ENCODE measurements at regions not wholly inside any gene's neighbourhood (a gene's known extent, or its start where the extent isn't known, plus 50 kb on each side); places are given as distances from the start of the nearest gene placed in this dataset.

GRCh38 chr12:114783089-114783618 is 99.2 kb upstream of the TBX3 start:
- CTCF ChIA-PET: interaction anchor here (1.7 kb wide), 1 partner anchor 13 kb away, joined by 5 read pairs; no protein-coding TSS in a partner anchor
- Histone ChIP-seq H3K4me3 (no peak overlapping the region), H3K4me1 (no peaks in the 10 kb centered on the region), H3K9me3 (no peaks in the 10 kb centered on the region), H3K27ac (no peak overlapping the region), H3K4me2 (no peak overlapping the region)
- POLR2A ChIA-PET: no interaction called here
- no peak for TF ChIP-seq FOXS1 (CRISPR knock-in tag; IDR thresholded peaks at IDR 0.05)
- no peak for TF ChIP-seq E2F6 (IDR thresholded peaks at IDR 0.05; ENCODE audit: borderline replicate concordance, low read depth)
- TF ChIP-seq, protein P1, sequence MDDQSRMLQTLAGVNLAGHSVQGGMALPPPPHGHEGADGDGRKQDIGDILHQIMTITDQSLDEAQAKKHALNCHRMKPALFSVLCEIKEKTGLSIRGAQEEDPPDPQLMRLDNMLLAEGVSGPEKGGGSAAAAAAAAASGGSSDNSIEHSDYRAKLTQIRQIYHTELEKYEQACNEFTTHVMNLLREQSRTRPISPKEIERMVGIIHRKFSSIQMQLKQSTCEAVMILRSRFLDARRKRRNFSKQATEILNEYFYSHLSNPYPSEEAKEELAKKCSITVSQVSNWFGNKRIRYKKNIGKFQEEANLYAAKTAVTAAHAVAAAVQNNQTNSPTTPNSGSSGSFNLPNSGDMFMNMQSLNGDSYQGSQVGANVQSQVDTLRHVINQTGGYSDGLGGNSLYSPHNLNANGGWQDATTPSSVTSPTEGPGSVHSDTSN (IDR thresholded peaks at IDR 0.05): no peak
- TF ChIP-seq CBX2 (IDR thresholded peaks at IDR 0.05; ENCODE audit: borderline replicate concordance, low read depth): no peak
- no peak for TF ChIP-seq ESRRA (IDR thresholded peaks at IDR 0.05; ENCODE audit: borderline replicate concordance, low read length)
- TF ChIP-seq RCOR1 (IDR thresholded peaks at IDR 0.05; ENCODE audit: low read depth, low read length): no peak
- TF ChIP-seq POLR2AphosphoS2 (conservative IDR thresholded peaks at IDR 0.05; ENCODE audit: low read length): no peak
- TF ChIP-seq NFE2L2 (conservative IDR thresholded peaks at IDR 0.05; ENCODE audit: low read length): no peak
- no peak for TF ChIP-seq CEBPB (IDR thresholded peaks at IDR 0.05)
- TF ChIP-seq FOSB (CRISPR knock-in tag; IDR thresholded peaks at IDR 0.05): no peak
- no peak for TF ChIP-seq BHLHE40 (IDR thresholded peaks at IDR 0.05; ENCODE audit: low read depth, low read length)
- TF ChIP-seq FOSL2 (IDR thresholded peaks at IDR 0.05): no peak
- no peak for TF ChIP-seq FOSL2 (CRISPR knock-in tag; IDR thresholded peaks at IDR 0.05)
- DNase-seq (ENCODE audit: low read depth in 1 of 2, low spot score in 1 of 2) (no peak), ATAC-seq (no peak), FAIRE-seq (no peak)
- 54% methylated on average over 8 of the region's 8 CpGs for WGBS (ENCODE audit: missing lambda C conversion rate)

DNA sequence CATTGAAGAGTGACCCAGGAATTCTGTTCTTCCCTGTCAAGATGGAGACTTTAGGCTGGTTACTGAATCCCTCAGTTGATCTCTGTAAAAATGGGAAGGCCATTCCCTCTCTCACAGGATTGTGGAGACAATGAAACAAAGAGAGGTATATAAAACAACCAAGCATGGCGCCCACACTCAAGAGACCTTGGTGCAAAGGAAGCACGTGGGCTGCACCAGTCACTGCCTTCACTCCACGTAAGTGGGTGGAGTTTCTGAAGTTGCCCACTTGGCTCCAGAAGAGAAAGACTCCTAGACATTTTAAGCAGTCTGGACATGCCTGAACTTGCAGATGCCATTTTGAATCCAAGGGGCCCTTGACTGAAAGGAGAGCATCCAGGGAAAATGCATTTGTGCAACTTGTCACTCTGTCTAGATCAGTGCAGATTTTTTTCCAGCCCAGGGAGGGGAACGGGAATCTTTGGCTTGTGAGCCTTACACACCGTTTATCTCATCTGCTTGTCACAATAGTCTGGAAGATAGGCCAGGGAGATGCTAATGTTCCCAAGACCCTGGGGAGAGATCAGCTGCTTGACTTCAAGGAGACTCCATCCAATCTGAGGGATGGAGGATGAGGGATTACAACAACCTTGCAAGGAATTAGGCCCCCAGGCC is 96.9 kb upstream of the TBX3 start:
- Histone ChIP-seq H3K27ac (peak overlapping the region in 1 of 2 experiments; percentile 22; a peak in 1 of 6 replicates), H3K9me3 (no peaks in the 10 kb centered on the region), H3K4me1 (peaks cover 3% of the 10 kb centered on the region; the same call in 1 of the 3 replicates), H3K4me2 (no peak overlapping the region), H3K4me3 (no peak overlapping the region)
- WGBS (ENCODE audit: missing lambda C conversion rate): 84% methylated on average over 5 of the region's 5 CpGs
- FAIRE-seq: no peak
- ATAC-seq: no peak
- ChIA-PET CTCF (no interaction called here), POLR2A (no interaction called here)
- DNase-seq (ENCODE audit: low read depth in 1 of 2, low spot score in 1 of 2): no peak
- TF ChIP-seq ZSCAN20 (CRISPR knock-in tag; IDR thresholded peaks at IDR 0.05): no peak
- no peak for TF ChIP-seq GATA3 (IDR thresholded peaks at IDR 0.05; ENCODE audit: borderline replicate concordance)
- TF ChIP-seq NR3C1 (IDR thresholded peaks at IDR 0.05): no peak
- no peak for TF ChIP-seq CBX2 (IDR thresholded peaks at IDR 0.05; ENCODE audit: borderline replicate concordance, low read depth)
- TF ChIP-seq MAFK (IDR thresholded peaks at IDR 0.05; ENCODE audit: partially characterized antibody): no peak
- no peak for TF ChIP-seq BCL3 (IDR thresholded peaks at IDR 0.05)
- TF ChIP-seq, protein P2, sequence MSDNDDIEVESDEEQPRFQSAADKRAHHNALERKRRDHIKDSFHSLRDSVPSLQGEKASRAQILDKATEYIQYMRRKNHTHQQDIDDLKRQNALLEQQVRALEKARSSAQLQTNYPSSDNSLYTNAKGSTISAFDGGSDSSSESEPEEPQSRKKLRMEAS (IDR thresholded peaks at IDR 0.05): no peak
- TF ChIP-seq CHD2 (IDR thresholded peaks at IDR 0.05; ENCODE audit: low read length, partially characterized antibody): no peak
- TF ChIP-seq, protein P3, sequence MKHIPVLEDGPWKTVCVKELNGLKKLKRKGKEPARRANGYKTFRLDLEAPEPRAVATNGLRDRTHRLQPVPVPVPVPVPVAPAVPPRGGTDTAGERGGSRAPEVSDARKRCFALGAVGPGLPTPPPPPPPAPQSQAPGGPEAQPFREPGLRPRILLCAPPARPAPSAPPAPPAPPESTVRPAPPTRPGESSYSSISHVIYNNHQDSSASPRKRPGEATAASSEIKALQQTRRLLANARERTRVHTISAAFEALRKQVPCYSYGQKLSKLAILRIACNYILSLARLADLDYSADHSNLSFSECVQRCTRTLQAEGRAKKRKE (CRISPR knock-in tag; IDR thresholded peaks at IDR 0.05; ENCODE audit: low read depth): no peak
- no peak for TF ChIP-seq HEYL (CRISPR knock-in tag; IDR thresholded peaks at IDR 0.05)

Data from A549 (cell line).